SK-N-MC (cell line): ENCODE measurements at regions not wholly inside any gene's neighbourhood (a gene's known extent, or its start where the extent isn't known, plus 50 kb on each side); places are given as distances from the start of the nearest gene placed in this dataset.

ENCODE experiments used
- EZH2 ChIP-seq: fragments of 200-600 bp; sonication (generic); IDR thresholded peaks from one replicate; pipeline ENCODE4 v1.6.1; 2017; ENCODE audit warnings: antibody characterized with exemption
- POLR2AphosphoS5 ChIP-seq: IDR thresholded peaks from 2 replicates; pipeline ENCODE4 v1.6.1; 2012; ENCODE audit warnings: mild to moderate bottlenecking, low read depth, low read length, borderline replicate concordance

- TF ChIP-seq EZH2 (no peak), POLR2AphosphoS5 (no peak)
Measured at GRCh38 chr10:4648999-4649398, 177.0 kb upstream of the AKR1E2 start.
